H1 (cell line): ENCODE measurements at regions not wholly inside any gene's neighbourhood (a gene's known extent, or its start where the extent isn't known, plus 50 kb on each side); places are given as distances from the start of the nearest gene placed in this dataset.

Experiments used
- CTCF ChIA-PET: fragments of 300-600 bp; sonication (Branson Sonifier 250); formaldehyde crosslinking; loops from one replicate; lab custom pipeline; 2021; ENCODE audit not compliant: partially characterized antibody; lab: Charles Lee
- POLR2A ChIA-PET: fragments of 300-600 bp; sonication (Branson Sonifier 250); formaldehyde crosslinking; loops from one replicate; lab custom pipeline; 2021; ENCODE audit warnings: inconsistent platforms; ENCODE audit not compliant: partially characterized antibody; lab: Charles Lee
- DNase-seq, 2 experiments: peaks; one replicate each; pipeline versions ENCODE4 v3.0.0 to v3.0.0-alpha.2; 2010 to 2022; ENCODE audit warnings: low spot score in 2 of 2, low read depth in 1 of 2, mixed read lengths in 1 of 2
- FAIRE-seq: peaks from 2 replicates; lab custom pipeline; 2011; peaks lifted over from hg19 to GRCh38; lab: Jason Lieb, UNC
- H2AFZ ChIP-seq: 2 replicates; pipeline ENCODE4 v1.8.1; 2012; ENCODE audit warnings: low read length, inconsistent platforms
- H2AK5ac ChIP-seq: 2 replicates; pipeline ENCODE4 v1.6.1; 2013; ENCODE audit warnings: low read depth, low read length
- H2BK120ac ChIP-seq: replicated peaks from 2 replicates; pipeline ENCODE3; 2013; ENCODE audit warnings: low read depth, low read length, inconsistent platforms
- H2BK12ac ChIP-seq: 2 replicates; pipeline ENCODE4 v1.6.1; 2013; ENCODE audit warnings: low read depth, low read length
- H2BK15ac ChIP-seq: 2 replicates; pipeline ENCODE4 v1.6.1; 2013; ENCODE audit warnings: low read length
- H2BK20ac ChIP-seq: 2 replicates; pipeline ENCODE4 v1.6.1; 2013; ENCODE audit warnings: low read length
- H2BK5ac ChIP-seq: 2 replicates; pipeline ENCODE4 v1.6.1; 2013; ENCODE audit warnings: low read depth, low read length
- H3K14ac ChIP-seq: 2 replicates; pipeline ENCODE4 v1.6.1; 2013; ENCODE audit warnings: inconsistent platforms; ENCODE audit not compliant: insufficient read length
- H3K18ac ChIP-seq: 2 replicates; pipeline ENCODE4 v1.6.1; 2013; ENCODE audit warnings: low read length; ENCODE audit errors: extremely low read depth
- H3K23ac ChIP-seq: 2 replicates; pipeline ENCODE4 v1.6.1; 2013; ENCODE audit warnings: inconsistent platforms; ENCODE audit not compliant: insufficient read length
- H3K23me2 ChIP-seq: 2 replicates; pipeline ENCODE4 v1.6.1; 2013; ENCODE audit warnings: low read depth, low read length
- H3K27ac ChIP-seq: 2 replicates; pipeline ENCODE4 v1.6.1; 2011; ENCODE audit warnings: low read depth, low read length, inconsistent platforms
- H3K27me3 ChIP-seq, 4 experiments: replicated peaks in 1 of 4; 1 replicate in 1 of 4; 2 replicates in 3 of 4; pipeline versions ENCODE4 v1.6.1 to v1.8.1; 2011 to 2013; ENCODE audit warnings: low read length in 3 of 4, mild to moderate bottlenecking in 3 of 4, inconsistent platforms in 2 of 4, mixed read lengths in 2 of 4, moderate library complexity in 1 of 4; ENCODE audit not compliant: control insufficient read depth in 3 of 4, insufficient read depth in 3 of 4; ENCODE audit errors: extremely low read depth in 1 of 4
- H3K36me3 ChIP-seq, 4 experiments: 2 replicates each; pipeline versions ENCODE4 v1.6.1 to v1.8.1; 2011 to 2013; ENCODE audit warnings: mild to moderate bottlenecking in 4 of 4, low read length in 3 of 4, moderate library complexity in 2 of 4, control low read depth in 1 of 4, inconsistent platforms in 1 of 4; ENCODE audit not compliant: insufficient read depth in 4 of 4, control insufficient read depth in 2 of 4
- H3K4ac ChIP-seq: replicated peaks from 2 replicates; pipeline ENCODE3; 2013; ENCODE audit warnings: low read length, low read depth, mixed read lengths, inconsistent platforms; ENCODE audit not compliant: insufficient read length
- H3K4me1 ChIP-seq, 4 experiments: replicated peaks in 1 of 4; 1 replicate in 1 of 4; 2 replicates in 3 of 4; pipeline versions ENCODE4 v1.6.1 to v1.8.1; 2011 to 2013; ENCODE audit warnings: low read length in 3 of 4, inconsistent platforms in 2 of 4, mixed read lengths in 1 of 4; ENCODE audit not compliant: insufficient read depth in 4 of 4, control insufficient read depth in 3 of 4
- H3K4me2 ChIP-seq, 2 experiments: 2 replicates each; pipeline versions ENCODE4 v1.6.1 to v1.8.1; 2011 to 2013; ENCODE audit warnings: low read depth in 2 of 2, low read length in 2 of 2, control low read depth in 1 of 2, inconsistent platforms in 1 of 2, mild to moderate bottlenecking in 1 of 2; ENCODE audit not compliant: insufficient read depth in 1 of 2
- H3K4me3 ChIP-seq, 4 experiments: fragments of 200-600, 300-600 bp in 1 of 4; sonication (generic), shearing (Covaris generic), sonication (Bioruptor Twin) in 1 of 4; 2 replicates each; pipeline versions ENCODE4 v1.5.1 to v1.8.1; 2011 to 2016; ENCODE audit warnings: low read length in 4 of 4, low read depth in 3 of 4, control low read depth in 2 of 4, inconsistent platforms in 2 of 4, mild to moderate bottlenecking in 2 of 4, mixed read lengths in 1 of 4, moderate library complexity in 1 of 4; ENCODE audit not compliant: insufficient read depth in 2 of 4; ENCODE audit errors: extremely low read depth in 1 of 4
- H3K56ac ChIP-seq: replicated peaks from 2 replicates; pipeline ENCODE3; 2013; ENCODE audit warnings: low read depth, mild to moderate bottlenecking, mixed read lengths, low read length, inconsistent platforms; ENCODE audit not compliant: insufficient read length
- H3K79me1 ChIP-seq: 2 replicates; pipeline ENCODE4 v1.6.1; 2013; ENCODE audit warnings: low read depth, low read length, control low read depth
- H3K79me2 ChIP-seq, 2 experiments: 2 replicates each; pipeline versions ENCODE4 v1.6.1 to v1.8.1; 2012 to 2013; ENCODE audit warnings: low read length in 2 of 2, mild to moderate bottlenecking in 2 of 2, inconsistent platforms in 1 of 2; ENCODE audit not compliant: insufficient read depth in 2 of 2, control insufficient read depth in 1 of 2
- H3K9ac ChIP-seq, 4 experiments: replicated peaks in 1 of 4; 1 replicate in 1 of 4; 2 replicates in 3 of 4; pipeline versions ENCODE4 v1.6.1 to v1.8.1; 2011 to 2013; ENCODE audit warnings: low read depth in 3 of 4, low read length in 3 of 4, control low read depth in 2 of 4, mild to moderate bottlenecking in 2 of 4, moderate library complexity in 2 of 4, inconsistent platforms in 1 of 4; ENCODE audit errors: extremely low read depth in 1 of 4
- H3K9me3 ChIP-seq, 2 experiments: 2 replicates each; pipeline versions ENCODE4 v1.6.1 to v1.8.1; 2012 to 2013; ENCODE audit warnings: mild to moderate bottlenecking in 2 of 2, moderate library complexity in 2 of 2, control low read depth in 1 of 2, inconsistent platforms in 1 of 2, low read depth in 1 of 2, low read length in 1 of 2, mixed read lengths in 1 of 2; ENCODE audit not compliant: insufficient read depth in 2 of 2
- H4K20me1 ChIP-seq, 2 experiments: replicated peaks in 1 of 2; 2 replicates each; pipeline versions ENCODE3 to v1.8.1; 2011 to 2013; ENCODE audit warnings: inconsistent platforms in 2 of 2, low read length in 2 of 2, mild to moderate bottlenecking in 1 of 2; ENCODE audit not compliant: insufficient read depth in 2 of 2, control insufficient read depth in 1 of 2
- H4K5ac ChIP-seq: 2 replicates; pipeline ENCODE4 v1.6.1; 2013; ENCODE audit warnings: low read length, low read depth, mixed read lengths, inconsistent platforms; ENCODE audit not compliant: insufficient read length
- H4K8ac ChIP-seq: 2 replicates; pipeline ENCODE4 v1.8.0; 2013; ENCODE audit warnings: mild to moderate bottlenecking, moderate library complexity, low read length, inconsistent platforms; ENCODE audit not compliant: insufficient read depth; ENCODE audit errors: extremely low read depth
- H4K91ac ChIP-seq: replicated peaks from 2 replicates; pipeline ENCODE3; 2013; ENCODE audit warnings: low read length, mixed read lengths, inconsistent platforms; ENCODE audit not compliant: insufficient read length
- CTCF ChIP-seq, 3 experiments: IDR thresholded peaks; 1 replicate in 2 of 3; 2 replicates in 1 of 3; pipeline versions ENCODE4 v1.5.1 to v1.6.1; 2011; ENCODE audit warnings: low read length in 3 of 3, mild to moderate bottlenecking in 3 of 3, inconsistent platforms in 2 of 3, low read depth in 1 of 3, moderate library complexity in 1 of 3; ENCODE audit not compliant: insufficient read depth in 1 of 3; ENCODE audit errors: control extremely low read depth in 1 of 3
- KDM1A ChIP-seq: fragments of 200-600, 300-600 bp; sonication (generic); IDR thresholded peaks from 2 replicates; pipeline ENCODE4 v1.7.1; 2016; ENCODE audit warnings: mild to moderate bottlenecking, low read length, borderline replicate concordance
- RAD21 ChIP-seq, 2 experiments: IDR thresholded peaks in 1 of 2; conservative IDR thresholded peaks in 1 of 2; 2 replicates each; pipeline ENCODE4 v1.6.1; 2011; ENCODE audit warnings: low read depth in 2 of 2, low read length in 2 of 2, improper control_type of control experiment in 1 of 2, inconsistent platforms in 1 of 2, mild to moderate bottlenecking in 1 of 2, moderate library complexity in 1 of 2
- WGBS, 2 experiments: shearing (Covaris generic) in 1 of 2; methylation state at CpG; one replicate each; pipeline versions ENCODE4 v1.1.6 to v1.1.7; 2013 to 2015; ENCODE audit warnings: low lambda C conversion rate in 2 of 2, mixed read lengths in 2 of 2, inconsistent platforms in 1 of 2, low coverage in 1 of 2, missing lambda C conversion rate in 1 of 2; ENCODE audit not compliant: insufficient replicate concordance in 2 of 2, insufficient coverage in 1 of 2, insufficient read length in 1 of 2; ENCODE audit errors: extremely low coverage in 1 of 2, missing lambda C conversion rate in 1 of 2; 5-methylcytosine and 5-hydroxymethylcytosine counted together

DNA sequence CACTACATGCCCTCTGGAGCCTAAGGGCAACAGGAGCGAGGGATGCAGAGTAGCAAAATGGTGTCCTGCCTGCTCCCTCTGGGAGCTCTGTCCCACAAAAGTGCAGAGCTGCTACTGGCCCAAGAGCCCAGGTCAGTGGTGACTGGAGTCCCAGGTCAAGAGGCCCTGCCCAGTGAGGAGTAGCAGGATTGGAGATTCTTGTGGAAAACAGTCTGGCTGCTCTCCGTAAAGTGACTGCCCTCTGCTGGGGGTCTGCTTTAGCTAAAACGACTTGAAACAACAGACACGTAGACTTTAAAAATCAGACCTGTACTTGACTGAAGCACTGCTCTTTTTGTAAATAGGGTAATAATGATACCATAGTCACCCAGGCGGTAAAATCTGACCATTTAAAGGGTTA, 917.0 kb downstream of the MAT2B start:
- Histone ChIP-seq H3K36me3 (no peaks in the 10 kb centered on the region), H3K4me2 (no peak overlapping the region), H3K4ac (no peak overlapping the region), H2BK20ac (no peak overlapping the region), H2BK12ac (no peak overlapping the region), H2BK15ac (no peak overlapping the region), H4K5ac (no peak overlapping the region), H3K9ac (no peak overlapping the region), H2BK5ac (no peak overlapping the region; the same call in 1 of the 2 replicates), H3K79me1 (no peaks in the 10 kb centered on the region), H3K23me2 (no peaks in the 10 kb centered on the region), H2BK120ac (no peak overlapping the region), H4K91ac (no peak overlapping the region), H3K27ac (no peak overlapping the region), H3K4me3 (no peak overlapping the region), H3K18ac (no peak overlapping the region), H3K9me3 (peaks cover 2 to 11% of the 10 kb centered on the region in 2 experiments; a peak in 2 of 4 replicates), H4K8ac (no peak overlapping the region), H3K56ac (no peak overlapping the region), H3K23ac (no peak overlapping the region), H2AFZ (peak overlapping the region; percentile 80; the same call in 1 of the 2 replicates), H3K14ac (no peak overlapping the region), H3K79me2 (no peaks in the 10 kb centered on the region), H3K4me1 (peaks cover 0 to 2% (median 0%) of the 10 kb centered on the region in 4 experiments; a peak in 1 of 7 replicates), H4K20me1 (no peaks in the 10 kb centered on the region), H2AK5ac (no peak overlapping the region), H3K27me3 (no peaks in the 10 kb centered on the region)
- 59% methylated on average over 5 of the region's 5 CpGs; no CpG with 5 or more reads in 1 of the 2 experiments for WGBS, 2 experiments
- TF ChIP-seq KDM1A = no peak
- TF ChIP-seq RAD21 (IDR thresholded peaks at IDR 0.05 in 1 of 2, conservative IDR thresholded peaks at IDR 0.05 in 1 of 2; ENCODE audit: low read depth in 2 of 2, low read length in 2 of 2) = peak; percentile 71 to 79
- TF ChIP-seq CTCF (IDR thresholded peaks at IDR 0.05; ENCODE audit: control extremely low read depth in 1 of 3, insufficient read depth in 1 of 3, low read depth in 1 of 3, low read length in 3 of 3) = peak; percentile 25 to 64 (median 58)
- POLR2A ChIA-PET = no interaction called here
- DNase-seq (peak; percentile 31 to 61), FAIRE-seq (no peak)
- CTCF ChIA-PET = interaction anchor here (0.8 to 2.7 kb wide), 15 partner anchors 8 to 1938 kb away, joined by 3 to 7 read pairs (median 3); no protein-coding TSS in a partner anchor
